ENCODE measurements at regions not wholly inside any gene's neighbourhood (a gene's known extent, or its start where the extent isn't known, plus 50 kb on each side); places are given as distances from the start of the nearest gene placed in this dataset.

- TF ChIP-seq EZH2 (IDR thresholded peaks at IDR 0.05; ENCODE audit: borderline replicate concordance, low read length): no peak
- TF ChIP-seq, protein P1, sequence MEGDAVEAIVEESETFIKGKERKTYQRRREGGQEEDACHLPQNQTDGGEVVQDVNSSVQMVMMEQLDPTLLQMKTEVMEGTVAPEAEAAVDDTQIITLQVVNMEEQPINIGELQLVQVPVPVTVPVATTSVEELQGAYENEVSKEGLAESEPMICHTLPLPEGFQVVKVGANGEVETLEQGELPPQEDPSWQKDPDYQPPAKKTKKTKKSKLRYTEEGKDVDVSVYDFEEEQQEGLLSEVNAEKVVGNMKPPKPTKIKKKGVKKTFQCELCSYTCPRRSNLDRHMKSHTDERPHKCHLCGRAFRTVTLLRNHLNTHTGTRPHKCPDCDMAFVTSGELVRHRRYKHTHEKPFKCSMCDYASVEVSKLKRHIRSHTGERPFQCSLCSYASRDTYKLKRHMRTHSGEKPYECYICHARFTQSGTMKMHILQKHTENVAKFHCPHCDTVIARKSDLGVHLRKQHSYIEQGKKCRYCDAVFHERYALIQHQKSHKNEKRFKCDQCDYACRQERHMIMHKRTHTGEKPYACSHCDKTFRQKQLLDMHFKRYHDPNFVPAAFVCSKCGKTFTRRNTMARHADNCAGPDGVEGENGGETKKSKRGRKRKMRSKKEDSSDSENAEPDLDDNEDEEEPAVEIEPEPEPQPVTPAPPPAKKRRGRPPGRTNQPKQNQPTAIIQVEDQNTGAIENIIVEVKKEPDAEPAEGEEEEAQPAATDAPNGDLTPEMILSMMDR (IDR thresholded peaks at IDR 0.05; ENCODE audit: low read length): no peak
Observed at GRCh38 chr5:68396722-68397121, 181.2 kb downstream of the PIK3R1 start.
